ENCODE measurements at regions not wholly inside any gene's neighbourhood (a gene's known extent, or its start where the extent isn't known, plus 50 kb on each side); places are given as distances from the start of the nearest gene placed in this dataset.

DNA sequence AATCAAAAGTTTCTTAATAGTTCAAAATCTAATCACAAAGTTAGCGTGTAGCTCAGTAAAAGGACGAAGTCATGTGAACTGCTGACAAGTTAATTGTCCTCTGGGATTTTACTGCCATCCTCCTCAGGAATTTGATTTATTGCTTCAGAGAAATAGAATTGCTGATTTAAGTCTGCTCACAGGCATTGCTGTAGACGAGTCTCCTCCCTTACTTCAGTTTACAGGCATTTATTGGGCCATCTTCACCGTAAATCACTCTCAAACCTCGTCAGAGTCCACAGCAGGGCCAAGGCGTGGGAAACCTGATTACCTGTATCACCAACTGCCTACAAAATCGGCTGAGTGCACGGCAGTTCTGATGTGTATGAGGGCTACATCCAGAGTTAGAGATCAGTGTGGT lies 119.1 kb upstream of the PDE10A start:
- Histone ChIP-seq H3K4me2 (replicated peaks; ENCODE audit: extremely low read depth, low read length, poor library complexity, severe bottlenecking) (no peak overlapping the region), H3K36me3 (replicated peaks in 1 of 2; ENCODE audit: control insufficient read depth in 1 of 2, insufficient read depth in 2 of 2, low read length in 2 of 2) (no peaks in the 10 kb centered on the region), H3K79me2 (ENCODE audit: insufficient read depth, low read length) (no peaks in the 10 kb centered on the region), H3K9me3 (replicated peaks in 1 of 2; ENCODE audit: control insufficient read depth in 1 of 2, insufficient read depth in 1 of 2, low read length in 2 of 2) (no peaks in the 10 kb centered on the region), H3K4me1 (ENCODE audit: control insufficient read depth in 1 of 2, insufficient read depth in 2 of 2, low read length in 2 of 2) (no peaks in the 10 kb centered on the region), H4K20me1 (ENCODE audit: insufficient read depth, low read length) (no peaks in the 10 kb centered on the region), H2AFZ (ENCODE audit: insufficient read depth, low read depth, low read length, poor library complexity, severe bottlenecking) (no peak overlapping the region), H3K4me3 (replicated peaks in 1 of 3; ENCODE audit: low read depth in 2 of 3, low read length in 3 of 3) (no peak overlapping the region), H3K27ac (ENCODE audit: low read depth in 1 of 2, low read length in 2 of 2) (no peak overlapping the region), H3K27me3 (ENCODE audit: control insufficient read depth in 2 of 2, insufficient read depth in 2 of 2, low read length in 2 of 2) (no peaks in the 10 kb centered on the region), H3K9ac (ENCODE audit: insufficient read depth, low read length, poor library complexity, severe bottlenecking) (no peak overlapping the region)
- Mint-ChIP-seq H3K9me3 (peaks cover 0 to 3% (median 0%) of the 10 kb centered on the region in 7 donors), H3K27ac (no peak overlapping the region), H3K27me3 (ENCODE audit: low read depth in 3 of 3) (peaks cover 0 to 2% (median 2%) of the 10 kb centered on the region in 3 donors), H3K36me3 (no peaks in the 10 kb centered on the region), H3K4me3 (no peak overlapping the region), H3K4me1 (no peaks in the 10 kb centered on the region)
- TF ChIP-seq, protein P1, sequence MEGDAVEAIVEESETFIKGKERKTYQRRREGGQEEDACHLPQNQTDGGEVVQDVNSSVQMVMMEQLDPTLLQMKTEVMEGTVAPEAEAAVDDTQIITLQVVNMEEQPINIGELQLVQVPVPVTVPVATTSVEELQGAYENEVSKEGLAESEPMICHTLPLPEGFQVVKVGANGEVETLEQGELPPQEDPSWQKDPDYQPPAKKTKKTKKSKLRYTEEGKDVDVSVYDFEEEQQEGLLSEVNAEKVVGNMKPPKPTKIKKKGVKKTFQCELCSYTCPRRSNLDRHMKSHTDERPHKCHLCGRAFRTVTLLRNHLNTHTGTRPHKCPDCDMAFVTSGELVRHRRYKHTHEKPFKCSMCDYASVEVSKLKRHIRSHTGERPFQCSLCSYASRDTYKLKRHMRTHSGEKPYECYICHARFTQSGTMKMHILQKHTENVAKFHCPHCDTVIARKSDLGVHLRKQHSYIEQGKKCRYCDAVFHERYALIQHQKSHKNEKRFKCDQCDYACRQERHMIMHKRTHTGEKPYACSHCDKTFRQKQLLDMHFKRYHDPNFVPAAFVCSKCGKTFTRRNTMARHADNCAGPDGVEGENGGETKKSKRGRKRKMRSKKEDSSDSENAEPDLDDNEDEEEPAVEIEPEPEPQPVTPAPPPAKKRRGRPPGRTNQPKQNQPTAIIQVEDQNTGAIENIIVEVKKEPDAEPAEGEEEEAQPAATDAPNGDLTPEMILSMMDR (IDR thresholded peaks at IDR 0.05) = no peak
- no peak for DNase-seq
- no CpG with 5 or more reads among the region's 8 CpGs for WGBS (ENCODE audit: insufficient coverage)
- intact Hi-C loops (cut with micrococcal nuclease) = no loop called here

DNA sequence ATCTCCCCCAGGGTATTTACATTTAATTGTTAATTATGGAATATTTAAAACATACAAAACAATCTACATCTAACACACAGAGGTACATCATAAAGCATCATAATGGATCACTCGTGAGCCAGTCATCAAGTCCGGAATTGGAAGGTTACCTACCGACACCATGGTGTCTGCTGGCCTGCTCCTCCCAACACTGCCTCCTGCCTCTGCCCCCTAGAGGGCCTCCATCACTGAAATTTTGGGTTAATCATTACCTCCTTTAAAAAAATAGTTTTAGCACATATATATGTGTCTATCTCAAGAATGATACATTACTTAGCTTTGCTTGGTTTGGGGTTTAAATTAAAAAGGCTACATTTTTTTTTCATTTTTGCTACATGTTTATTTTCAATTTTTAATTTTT lies 114.6 kb upstream of the PDE10A start:
- no peaks in the 10 kb centered on the region for H3K36me3 Mint-ChIP-seq
- peaks cover 10 to 14% (median 13%) of the 10 kb centered on the region in 3 donors for H3K27me3 Mint-ChIP-seq (ENCODE audit: low read depth in 3 of 3)
- Histone ChIP-seq H2AFZ (ENCODE audit: insufficient read depth, low read depth, low read length, poor library complexity, severe bottlenecking) (no peak overlapping the region), H3K9ac (ENCODE audit: insufficient read depth, low read length, poor library complexity, severe bottlenecking) (no peak overlapping the region), H3K4me2 (replicated peaks; ENCODE audit: extremely low read depth, low read length, poor library complexity, severe bottlenecking) (no peak overlapping the region), H3K36me3 (replicated peaks in 1 of 2; ENCODE audit: control insufficient read depth in 1 of 2, insufficient read depth in 2 of 2, low read length in 2 of 2) (no peaks in the 10 kb centered on the region), H3K4me1 (ENCODE audit: control insufficient read depth in 1 of 2, insufficient read depth in 2 of 2, low read length in 2 of 2) (no peaks in the 10 kb centered on the region), H3K9me3 (replicated peaks in 1 of 2; ENCODE audit: control insufficient read depth in 1 of 2, insufficient read depth in 1 of 2, low read length in 2 of 2) (no peaks in the 10 kb centered on the region), H3K27ac (ENCODE audit: low read depth in 1 of 2, low read length in 2 of 2) (no peak overlapping the region), H3K4me3 (replicated peaks in 1 of 3; ENCODE audit: low read depth in 2 of 3, low read length in 3 of 3) (no peak overlapping the region), H4K20me1 (ENCODE audit: insufficient read depth, low read length) (no peaks in the 10 kb centered on the region), H3K79me2 (ENCODE audit: insufficient read depth, low read length) (no peaks in the 10 kb centered on the region), H3K27me3 (ENCODE audit: control insufficient read depth in 2 of 2, insufficient read depth in 2 of 2, low read length in 2 of 2) (peaks cover 4 to 13% of the 10 kb centered on the region in 2 donors)
- 94% methylated on average over 3 of the region's 3 CpGs for WGBS (ENCODE audit: insufficient coverage)
- no peaks in the 10 kb centered on the region for H3K4me1 Mint-ChIP-seq
- DNase-seq = no peak
- H3K4me3 Mint-ChIP-seq = no peak overlapping the region
- TF ChIP-seq, protein P1 (IDR thresholded peaks at IDR 0.05) = no peak
- intact Hi-C loops (cut with micrococcal nuclease) = no loop called here
- H3K27ac Mint-ChIP-seq = no peak overlapping the region
- peaks cover 0 to 3% (median 0%) of the 10 kb centered on the region in 7 donors for H3K9me3 Mint-ChIP-seq
